K562 (cell line): ENCODE measurements at regions not wholly inside any gene's neighbourhood (a gene's known extent, or its start where the extent isn't known, plus 50 kb on each side); places are given as distances from the start of the nearest gene placed in this dataset.

Experiments used
- ATAC-seq: fragments of 200-7000 bp; cut with Tn5 transposase; 3 replicates; pipeline ENCODE4 v1.9.1; 2020; ENCODE audit warnings: moderate library complexity
- BruUV-seq: library from RNA; stranded (reverse); fragments of 400-500 nt; replicated peaks from 2 replicates; lab custom pipeline; 2021; lab: Mats Ljungman, UMichigan
- CTCF ChIA-PET: fragments of 300-600 bp; formaldehyde crosslinking; extraction: SDS; loops from one replicate; lab custom pipeline; 2021; ENCODE audit warnings: low intra/inter-chr PET ratio; lab: Yijun Ruan, JAX
- POLR2A ChIA-PET: fragments of 300-600, 350-650 bp; sonication (Branson Sonifier 250); formaldehyde crosslinking; extraction: SDS; loops from one replicate; lab custom pipeline; 2021; ENCODE audit warnings: antibody characterized with exemption, inconsistent platforms; lab: Yijun Ruan, JAX
- DNase-seq, 4 experiments: peaks; one replicate each; pipeline versions ENCODE4 v3.0.0 to v3.0.0-alpha.2; 2011 to 2018; ENCODE audit warnings: low spot score in 3 of 4, mixed read lengths in 3 of 4; ENCODE audit errors: extremely low read depth in 1 of 4
- FAIRE-seq: peaks from 2 replicates; lab custom pipeline; 2011; peaks lifted over from hg19 to GRCh38; lab: Jason Lieb, UNC
- H2AFZ ChIP-seq: 2 replicates; pipeline ENCODE4 v1.6.0; 2011; ENCODE audit warnings: low read depth, low read length, control low read depth, inconsistent platforms
- H3K27ac ChIP-seq: fragments of 200-600 bp; 3 replicates; pipeline ENCODE4 v1.8.0; 2011; ENCODE audit warnings: low read depth, mild to moderate bottlenecking, control low read depth, inconsistent platforms, low read length, moderate library complexity, mixed read lengths; ENCODE audit errors: extremely low read depth
- H3K27me3 ChIP-seq, 2 experiments: fragments of 300-600 bp in 1 of 2; 2 replicates in 1 of 2; 3 replicates in 1 of 2; pipeline versions ENCODE4 v1.6.0 to v1.8.0; 2011; ENCODE audit warnings: inconsistent platforms in 2 of 2, low read length in 2 of 2, mild to moderate bottlenecking in 1 of 2, mixed read lengths in 1 of 2, moderate library complexity in 1 of 2; ENCODE audit not compliant: control insufficient read depth in 2 of 2, insufficient read depth in 2 of 2
- H3K36me3 ChIP-seq: fragments of 300-600 bp; 3 replicates; pipeline ENCODE4 v1.8.0; 2011; ENCODE audit warnings: mild to moderate bottlenecking, low read length, inconsistent platforms; ENCODE audit not compliant: control insufficient read depth, insufficient read depth
- H3K4me1 ChIP-seq, 2 experiments: fragments of 200-600 bp in 1 of 2; replicated peaks in 1 of 2; 2 replicates in 1 of 2; 3 replicates in 1 of 2; pipeline versions ENCODE4 v1.5.1 to v1.8.0; 2011; ENCODE audit warnings: inconsistent platforms in 2 of 2, low read length in 2 of 2, mild to moderate bottlenecking in 1 of 2, mixed read lengths in 1 of 2, moderate library complexity in 1 of 2; ENCODE audit not compliant: control insufficient read depth in 2 of 2, insufficient read depth in 2 of 2
- H3K4me2 ChIP-seq: 2 replicates; pipeline ENCODE4 v1.6.1; 2011; ENCODE audit warnings: low read length, control low read depth, inconsistent platforms, mixed read lengths; ENCODE audit not compliant: insufficient read depth
- H3K4me3 ChIP-seq: fragments of 200-600 bp; sonication (generic), shearing (Covaris generic); 2 replicates; pipeline ENCODE4 v1.5.1; 2016; ENCODE audit warnings: control low read depth, inconsistent platforms
- H3K79me2 ChIP-seq: fragments of 200-600 bp; 3 replicates; pipeline ENCODE4 v1.8.0; 2011; ENCODE audit warnings: low read length, inconsistent platforms; ENCODE audit not compliant: control insufficient read depth, insufficient read depth
- H3K9ac ChIP-seq, 2 experiments: 2 replicates each; pipeline versions ENCODE4 v1.6.0 to v1.6.1; 2011; ENCODE audit warnings: low read depth in 2 of 2, low read length in 2 of 2, control low read depth in 1 of 2, inconsistent platforms in 1 of 2, mild to moderate bottlenecking in 1 of 2, mixed read lengths in 1 of 2; ENCODE audit not compliant: insufficient read depth in 1 of 2
- H3K9me1 ChIP-seq: one replicate; pipeline ENCODE4 v1.6.0; 2011; ENCODE audit warnings: inconsistent platforms, mild to moderate bottlenecking, low read length, moderate library complexity; ENCODE audit not compliant: control insufficient read depth, insufficient read depth
- H3K9me3 ChIP-seq: replicated peaks from 2 replicates; pipeline ENCODE4 v1.5.1; 2011; ENCODE audit warnings: low read depth, low read length, inconsistent platforms; ENCODE audit not compliant: control insufficient read depth, insufficient read depth
- H4K20me1 ChIP-seq: replicated peaks from 2 replicates; pipeline ENCODE4 v1.6.1; 2011; ENCODE audit warnings: low read length, inconsistent platforms, mixed read lengths; ENCODE audit not compliant: control insufficient read depth, insufficient read depth
- BACH1 ChIP-seq: fragments of 200-800 bp; sonication (Bioruptor generic); IDR thresholded peaks from 2 replicates; pipeline ENCODE4 v1.6.1; 2016; ENCODE audit warnings: missing genetic modification characterization, missing compliant biosample characterization
- BRD4 ChIP-seq: fragments of 200-600 bp; sonication (generic); IDR thresholded peaks from 2 replicates; pipeline ENCODE4 v1.6.1; 2017; ENCODE audit warnings: inconsistent platforms
- CBX5 ChIP-seq: IDR thresholded peaks from 2 replicates; pipeline ENCODE4 v1.6.1; 2014; ENCODE audit warnings: low read depth, borderline replicate concordance
- MYC ChIP-seq, 2 experiments: fragments of 250-450 bp in 1 of 2; sonication (Bioruptor Pico) in 1 of 2; IDR thresholded peaks; 2 replicates each; pipeline versions ENCODE4 v1.5.1 to v1.6.1; 2012 to 2021; ENCODE audit warnings: low read depth in 2 of 2, borderline replicate concordance in 1 of 2, improper control_type of control experiment in 1 of 2, low read length in 1 of 2, mild to moderate bottlenecking in 1 of 2, moderate library complexity in 1 of 2
- SMARCA4 ChIP-seq: fragments of 450-650 bp; IDR thresholded peaks from 2 replicates; pipeline ENCODE4 v1.6.1; 2016
- TRIM28 ChIP-seq: fragments of 450-650 bp; IDR thresholded peaks from 2 replicates; pipeline ENCODE4 v1.6.1; 2017
- ZNF146 ChIP-seq: IDR thresholded peaks from one replicate; pipeline ENCODE4 v1.6.1; 2018; ENCODE audit warnings: missing compliant biosample characterization; ENCODE audit not compliant: unreplicated experiment
- ZNF639 ChIP-seq, 2 experiments: fragments of 200-800 bp in 1 of 2; sonication (Bioruptor generic) in 1 of 2; sonication (generic) in 1 of 2; formaldehyde crosslinking in 1 of 2; IDR thresholded peaks in 1 of 2; conservative IDR thresholded peaks in 1 of 2; 2 replicates each; pipeline versions ENCODE4 v1.5.0 to v1.6.1; 2016 to 2020; ENCODE audit warnings: missing compliant biosample characterization in 1 of 2, missing genetic modification characterization in 1 of 2, missing genetic modification reagents in 1 of 2
- WGBS: fragments of 100-300 bp; shearing (Covaris generic); methylation state at CpG from one replicate; pipeline ENCODE4 v1.1.6; 2016; ENCODE audit warnings: low coverage, mixed read lengths; ENCODE audit not compliant: insufficient coverage; ENCODE audit errors: missing lambda C conversion rate; 5-methylcytosine and 5-hydroxymethylcytosine counted together
- in situ Hi-C: fragments of 300-500 bp; cut with MboI; formaldehyde crosslinking; loops from 4 replicates; pipeline ENCODE4 v1.15.0; 2018; ENCODE audit warnings: inconsistent platforms, mixed read lengths
- intact Hi-C: fragments of 100-400 bp; cut with micrococcal nuclease; formaldehyde crosslinking; loops from 2 replicates; pipeline ENCODE4 v1.14.2; 2022

- in situ Hi-C loops (no loop called here), intact Hi-C loops (no loop called here)
- Histone ChIP-seq H3K79me2 (no peaks in the 10 kb centered on the region), H3K27ac (no peak overlapping the region), H3K4me3 (no peak overlapping the region), H3K9me1 (no peaks in the 10 kb centered on the region), H2AFZ (no peak overlapping the region), H3K36me3 (no peaks in the 10 kb centered on the region), H3K4me1 (no peaks in the 10 kb centered on the region; a peak in 2 of 5 replicates), H3K9ac (no peak overlapping the region), H3K27me3 (0 out of 5 replicates have a peak, but pooled peaks cover 0 to 6% of the 10 kb centered on the region in 2 experiments), H3K4me2 (no peak overlapping the region), H3K9me3 (no peaks in the 10 kb centered on the region), H4K20me1 (no peaks in the 10 kb centered on the region)
- ChIA-PET CTCF (no interaction called here), POLR2A (interaction anchor here (0.5 kb wide), 1 partner anchor 1776 kb away, joined by 5 read pairs; no protein-coding TSS in a partner anchor)
- no peak for ATAC-seq
- BruUV-seq = no TSS peak
- FAIRE-seq = no peak
- no peak for DNase-seq
- no peak for TF ChIP-seq BRD4
- TF ChIP-seq ZNF146 (CRISPR knock-in tag) = no peak
- no peak for TF ChIP-seq SMARCA4
- no peak for TF ChIP-seq CBX5
- no peak for TF ChIP-seq MYC (IDR thresholded peaks at IDR 0.05; ENCODE audit: low read depth, low read length)
- TF ChIP-seq MYC (CRISPR knock-in tag; IDR thresholded peaks at IDR 0.05; ENCODE audit: borderline replicate concordance, low read depth) = no peak
- no peak for TF ChIP-seq TRIM28
- no peak for TF ChIP-seq BACH1 (tag)
- TF ChIP-seq ZNF639 (CRISPR knock-in tag; conservative IDR thresholded peaks at IDR 0.05 in 1 of 2, IDR thresholded peaks at IDR 0.05 in 1 of 2) = no peak
- 21% methylated on average over 3 of the region's 3 CpGs for WGBS
Measured at GRCh38 chr12:46603776-46604456, 221.9 kb downstream of the SLC38A4 start.
